ENCODE measurements at regions not wholly inside any gene's neighbourhood (a gene's known extent, or its start where the extent isn't known, plus 50 kb on each side); places are given as distances from the start of the nearest gene placed in this dataset.

DNA sequence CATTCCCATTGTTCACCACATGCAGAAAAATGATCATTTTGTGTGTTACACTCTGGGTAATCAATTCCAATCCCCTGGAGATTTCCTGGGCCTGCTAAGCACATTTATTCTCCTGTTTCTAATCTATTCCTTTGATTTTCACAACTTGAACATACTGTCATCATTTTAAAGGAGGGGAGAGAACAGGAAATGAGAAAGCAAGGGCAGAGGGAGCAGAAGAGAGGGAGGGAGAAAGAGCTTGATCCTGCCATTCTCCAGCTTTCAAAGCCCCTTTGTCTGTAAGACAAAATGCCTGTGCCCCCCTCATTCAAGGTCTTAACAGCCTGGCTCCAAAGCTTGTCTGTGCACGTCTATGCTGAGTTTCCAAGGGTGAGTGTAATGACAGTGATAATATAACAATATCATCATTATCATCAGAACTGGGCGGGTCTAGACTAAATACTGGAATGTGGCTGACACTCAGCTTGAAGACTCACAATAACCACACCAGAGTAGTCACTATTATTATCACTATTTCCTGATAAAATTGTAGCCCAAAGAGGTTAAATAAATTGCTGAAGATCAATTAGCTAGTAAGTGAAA is 164.4 kb upstream of the KLHL29 start:
- H3K9me3 ChIP-seq (ENCODE audit: insufficient read depth, low read length), result no peaks in the 10 kb centered on the region
- DNase-seq (ENCODE audit: low read depth, low spot score), result no peak
- no peak overlapping the region for H3K4me3 ChIP-seq (ENCODE audit: insufficient read length, low read depth)
- H3K36me3 ChIP-seq (ENCODE audit: insufficient read depth, insufficient read length, low read length), result no peaks in the 10 kb centered on the region
- H3K4me1 ChIP-seq (ENCODE audit: insufficient read depth, insufficient read length), result no peaks in the 10 kb centered on the region
- H3K27me3 ChIP-seq (ENCODE audit: insufficient read depth, insufficient read length), result no peaks in the 10 kb centered on the region
- TF ChIP-seq ZNF274 (IDR thresholded peaks at IDR 0.05; ENCODE audit: low read depth, low read length) (no peak), SUZ12 (IDR thresholded peaks at IDR 0.05; ENCODE audit: extremely low read depth, insufficient read depth, insufficient read length) (no peak), YY1 (IDR thresholded peaks at IDR 0.05; ENCODE audit: insufficient read depth, insufficient read length) (no peak)
- no peak overlapping the region for H3K9ac ChIP-seq (ENCODE audit: insufficient read length, low read depth)

DNA sequence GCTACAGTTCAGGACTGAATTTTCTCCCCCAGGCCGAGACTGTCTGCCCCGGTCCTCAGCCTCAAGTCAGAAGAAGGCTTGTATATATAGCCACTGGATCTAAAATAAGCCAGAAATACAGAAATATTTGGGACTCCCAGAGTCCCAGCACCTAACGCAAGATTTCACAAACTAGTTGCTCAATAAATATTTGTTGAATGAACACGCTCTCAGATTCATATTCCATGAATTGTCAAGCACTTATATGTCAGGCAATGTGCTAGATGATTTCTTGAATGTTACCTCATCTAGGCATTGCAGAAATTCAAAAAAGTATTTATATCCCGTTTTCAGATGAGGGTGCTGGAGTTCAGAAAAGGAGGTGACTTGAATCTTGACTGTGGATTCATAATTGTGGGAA is 163.7 kb upstream of the KLHL29 start:
- TF ChIP-seq SUZ12 (IDR thresholded peaks at IDR 0.05; ENCODE audit: extremely low read depth, insufficient read depth, insufficient read length), result no peak
- no peak for TF ChIP-seq YY1 (IDR thresholded peaks at IDR 0.05; ENCODE audit: insufficient read depth, insufficient read length)
- TF ChIP-seq ZNF274 (IDR thresholded peaks at IDR 0.05; ENCODE audit: low read depth, low read length), result no peak
- H3K4me1 ChIP-seq (ENCODE audit: insufficient read depth, insufficient read length), result no peaks in the 10 kb centered on the region
- no peaks in the 10 kb centered on the region for H3K27me3 ChIP-seq (ENCODE audit: insufficient read depth, insufficient read length)
- no peak overlapping the region for H3K9ac ChIP-seq (ENCODE audit: insufficient read length, low read depth)
- DNase-seq (ENCODE audit: low read depth, low spot score), result no peak
- H3K9me3 ChIP-seq (ENCODE audit: insufficient read depth, low read length), result no peaks in the 10 kb centered on the region
- H3K4me3 ChIP-seq (ENCODE audit: insufficient read length, low read depth), result no peak overlapping the region
- no peaks in the 10 kb centered on the region for H3K36me3 ChIP-seq (ENCODE audit: insufficient read depth, insufficient read length, low read length)

DNA sequence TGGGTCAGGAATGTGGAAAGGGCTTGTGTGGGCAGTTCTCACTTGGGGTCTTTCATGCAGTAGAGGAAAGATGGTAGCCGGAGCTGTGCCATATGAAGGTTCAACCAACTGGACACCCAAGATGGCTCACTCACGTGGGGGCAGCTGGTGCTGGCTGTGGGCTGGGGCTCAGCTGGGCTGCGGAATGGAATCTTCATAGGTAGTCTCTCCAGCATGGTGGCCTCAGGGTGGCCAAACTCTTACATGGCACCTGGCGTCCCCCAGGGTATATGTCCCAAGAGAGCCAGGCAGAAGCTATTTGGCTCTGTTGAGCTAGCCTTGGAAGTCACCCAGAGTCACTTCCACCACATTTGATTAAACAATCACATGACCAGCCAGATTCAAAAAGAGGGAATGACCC is 163.1 kb upstream of the KLHL29 start:
- Histone ChIP-seq H3K9ac (ENCODE audit: insufficient read length, low read depth) (no peak overlapping the region), H3K36me3 (ENCODE audit: insufficient read depth, insufficient read length, low read length) (no peaks in the 10 kb centered on the region), H3K9me3 (ENCODE audit: insufficient read depth, low read length) (no peaks in the 10 kb centered on the region), H3K27me3 (ENCODE audit: insufficient read depth, insufficient read length) (no peaks in the 10 kb centered on the region), H3K4me1 (ENCODE audit: insufficient read depth, insufficient read length) (no peaks in the 10 kb centered on the region), H3K4me3 (ENCODE audit: insufficient read length, low read depth) (no peak overlapping the region)
- TF ChIP-seq ZNF274 (IDR thresholded peaks at IDR 0.05; ENCODE audit: low read depth, low read length) (no peak), YY1 (IDR thresholded peaks at IDR 0.05; ENCODE audit: insufficient read depth, insufficient read length) (no peak), SUZ12 (IDR thresholded peaks at IDR 0.05; ENCODE audit: extremely low read depth, insufficient read depth, insufficient read length) (no peak)
- DNase-seq (ENCODE audit: low read depth, low spot score), result no peak

DNA sequence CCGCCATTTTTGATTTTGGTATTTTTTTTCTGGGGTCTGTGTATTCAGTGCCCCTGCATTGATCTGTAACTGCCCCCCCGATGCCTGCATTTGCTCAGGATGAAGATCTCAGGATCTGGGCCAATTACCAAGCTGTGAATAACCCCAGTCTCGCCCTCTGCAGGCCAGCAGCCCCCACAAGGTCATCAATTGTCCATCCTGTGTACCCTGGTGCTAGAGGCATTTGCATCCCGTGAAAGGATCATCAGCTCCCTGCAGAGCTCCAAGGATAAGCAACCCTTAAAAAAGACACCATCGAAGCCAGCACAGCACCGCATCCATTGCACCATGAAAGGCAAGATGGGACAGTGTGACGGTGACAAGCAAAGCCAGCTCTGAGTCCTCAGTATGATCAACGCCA is 154.1 kb upstream of the KLHL29 start:
- peak; percentile 40 for DNase-seq (ENCODE audit: low read depth, low spot score)
- H3K4me1 ChIP-seq (ENCODE audit: insufficient read depth, insufficient read length), result no peaks in the 10 kb centered on the region
- TF ChIP-seq SUZ12 (IDR thresholded peaks at IDR 0.05; ENCODE audit: extremely low read depth, insufficient read depth, insufficient read length) (no peak), ZNF274 (IDR thresholded peaks at IDR 0.05; ENCODE audit: low read depth, low read length) (no peak), YY1 (IDR thresholded peaks at IDR 0.05; ENCODE audit: insufficient read depth, insufficient read length) (no peak)
- no peak overlapping the region for H3K9ac ChIP-seq (ENCODE audit: insufficient read length, low read depth)
- no peaks in the 10 kb centered on the region for H3K36me3 ChIP-seq (ENCODE audit: insufficient read depth, insufficient read length, low read length)
- no peaks in the 10 kb centered on the region for H3K27me3 ChIP-seq (ENCODE audit: insufficient read depth, insufficient read length)
- H3K4me3 ChIP-seq (ENCODE audit: insufficient read length, low read depth), result no peak overlapping the region
- H3K9me3 ChIP-seq (ENCODE audit: insufficient read depth, low read length), result peaks cover 20% of the 10 kb centered on the region; the same call in 1 of the 2 replicates

DNA sequence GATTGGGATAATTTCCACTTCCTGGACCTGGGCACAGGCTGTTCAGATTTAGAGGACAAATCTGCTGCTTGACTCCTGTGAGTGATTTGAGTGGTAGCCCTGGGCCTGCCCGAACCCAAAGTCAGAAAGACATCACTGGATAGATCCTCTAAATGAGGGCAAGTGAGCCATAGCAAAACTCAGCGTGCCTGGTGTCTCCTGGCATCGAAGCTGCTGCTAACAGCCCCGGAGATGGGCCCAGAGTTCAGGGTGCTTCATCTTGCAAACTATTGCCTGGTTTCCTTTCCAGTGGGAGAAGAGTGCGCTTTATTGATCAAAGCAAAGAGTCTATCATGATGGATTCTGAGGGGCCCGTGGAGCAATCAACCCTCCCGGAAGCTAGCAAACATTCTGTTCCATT is 153.1 kb upstream of the KLHL29 start:
- no peak for DNase-seq (ENCODE audit: low read depth, low spot score)
- H3K9me3 ChIP-seq (ENCODE audit: insufficient read depth, low read length), result peaks cover 20% of the 10 kb centered on the region; the same call in 1 of the 2 replicates
- H3K4me1 ChIP-seq (ENCODE audit: insufficient read depth, insufficient read length), result no peaks in the 10 kb centered on the region
- no peaks in the 10 kb centered on the region for H3K27me3 ChIP-seq (ENCODE audit: insufficient read depth, insufficient read length)
- TF ChIP-seq YY1 (IDR thresholded peaks at IDR 0.05; ENCODE audit: insufficient read depth, insufficient read length) (no peak), SUZ12 (IDR thresholded peaks at IDR 0.05; ENCODE audit: extremely low read depth, insufficient read depth, insufficient read length) (no peak)
- no peak overlapping the region for H3K9ac ChIP-seq (ENCODE audit: insufficient read length, low read depth)
- H3K36me3 ChIP-seq (ENCODE audit: insufficient read depth, insufficient read length, low read length), result no peaks in the 10 kb centered on the region
- no peak overlapping the region for H3K4me3 ChIP-seq (ENCODE audit: insufficient read length, low read depth)

DNA sequence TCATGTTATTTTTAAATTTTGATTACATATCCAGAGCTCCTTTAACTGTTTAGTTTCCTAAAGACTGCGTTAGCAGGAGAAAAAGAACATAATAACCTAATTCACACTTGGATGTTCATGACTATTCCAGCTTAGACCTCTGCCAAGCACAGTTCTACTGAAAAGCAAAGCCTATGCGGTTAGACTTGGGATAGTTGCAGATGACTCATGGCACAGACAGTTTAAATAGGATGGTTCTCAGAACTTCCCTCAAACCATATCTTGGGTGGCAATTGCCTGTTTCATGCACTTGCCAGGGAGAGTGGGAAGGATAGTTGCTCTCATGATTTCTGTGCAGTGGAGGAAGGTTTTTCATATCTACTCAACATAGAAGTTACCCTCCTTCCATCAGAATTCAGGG is 149.7 kb upstream of the KLHL29 start:
- Histone ChIP-seq H3K36me3 (ENCODE audit: insufficient read depth, insufficient read length, low read length) (no peaks in the 10 kb centered on the region), H3K4me1 (ENCODE audit: insufficient read depth, insufficient read length) (no peaks in the 10 kb centered on the region), H3K4me3 (ENCODE audit: insufficient read length, low read depth) (no peak overlapping the region), H3K27me3 (ENCODE audit: insufficient read depth, insufficient read length) (no peaks in the 10 kb centered on the region), H3K9me3 (ENCODE audit: insufficient read depth, low read length) (peaks cover 20% of the 10 kb centered on the region; the same call in 1 of the 2 replicates), H3K9ac (ENCODE audit: insufficient read length, low read depth) (no peak overlapping the region)
- DNase-seq (ENCODE audit: low read depth, low spot score), result no peak
- TF ChIP-seq ZNF274 (IDR thresholded peaks at IDR 0.05; ENCODE audit: low read depth, low read length), result no peak

DNA sequence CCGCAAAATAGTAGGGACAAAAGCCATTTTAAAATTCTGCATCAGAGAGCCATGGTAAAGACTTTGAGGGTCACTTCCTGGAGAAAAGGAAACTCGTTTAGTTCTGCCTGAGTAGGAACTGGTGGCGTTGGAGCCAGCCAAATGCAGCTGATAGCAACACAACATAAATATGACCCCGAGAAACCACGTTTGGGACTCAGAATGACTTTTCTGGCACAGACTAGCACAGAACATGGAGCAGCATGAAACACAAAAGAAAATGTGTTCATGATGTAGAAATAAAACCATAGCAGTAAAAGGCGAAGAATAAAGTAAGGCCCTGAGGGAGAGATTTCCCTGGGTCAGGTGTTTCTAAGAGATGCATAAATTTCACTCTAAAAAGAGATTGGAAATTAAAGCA is 149.2 kb upstream of the KLHL29 start:
- Histone ChIP-seq H3K4me3 (ENCODE audit: insufficient read length, low read depth) (no peak overlapping the region), H3K27me3 (ENCODE audit: insufficient read depth, insufficient read length) (no peaks in the 10 kb centered on the region), H3K9me3 (ENCODE audit: insufficient read depth, low read length) (peaks cover 20% of the 10 kb centered on the region; the same call in 1 of the 2 replicates), H3K36me3 (ENCODE audit: insufficient read depth, insufficient read length, low read length) (no peaks in the 10 kb centered on the region), H3K4me1 (ENCODE audit: insufficient read depth, insufficient read length) (no peaks in the 10 kb centered on the region), H3K9ac (ENCODE audit: insufficient read length, low read depth) (no peak overlapping the region)
- TF ChIP-seq SUZ12 (IDR thresholded peaks at IDR 0.05; ENCODE audit: extremely low read depth, insufficient read depth, insufficient read length) (no peak), YY1 (IDR thresholded peaks at IDR 0.05; ENCODE audit: insufficient read depth, insufficient read length) (no peak), ZNF274 (IDR thresholded peaks at IDR 0.05; ENCODE audit: low read depth, low read length) (no peak)
- no peak for DNase-seq (ENCODE audit: low read depth, low spot score)
